Neutrophil (primary cell): ENCODE measurements at regions not wholly inside any gene's neighbourhood (a gene's known extent, or its start where the extent isn't known, plus 50 kb on each side); places are given as distances from the start of the nearest gene placed in this dataset.

Experiments used
- H3K27ac ChIP-seq: fragments of 200-600 bp; sonication (generic); 2 replicates; pipeline ENCODE4 v1.5.1; 2016; ENCODE audit warnings: mild to moderate bottlenecking, moderate library complexity
- H3K27me3 ChIP-seq: fragments of 200-600 bp; sonication (generic); 2 replicates; pipeline ENCODE4 v1.6.0; 2016; ENCODE audit warnings: mild to moderate bottlenecking
- H3K36me3 ChIP-seq: fragments of 200-600 bp; sonication (generic); 2 replicates; pipeline ENCODE4 v1.5.1; 2017
- H3K4me1 ChIP-seq, 2 experiments: fragments of 200-600 bp in 1 of 2; sonication (generic) in 1 of 2; 1 replicate in 1 of 2; 2 replicates in 1 of 2; pipeline versions ENCODE4 v1.5.1 to v1.6.1; 2013 to 2016; ENCODE audit warnings: low read depth in 1 of 2, low read length in 1 of 2, mild to moderate bottlenecking in 1 of 2, moderate library complexity in 1 of 2; ENCODE audit not compliant: control insufficient read depth in 1 of 2, insufficient read depth in 1 of 2
- H3K4me3 ChIP-seq, 2 experiments: fragments of 200-600 bp in 1 of 2; sonication (generic) in 1 of 2; 1 replicate in 1 of 2; 2 replicates in 1 of 2; pipeline ENCODE4 v1.5.1; 2013 to 2016; ENCODE audit warnings: low read depth in 1 of 2, low read length in 1 of 2, mild to moderate bottlenecking in 1 of 2, moderate library complexity in 1 of 2
- H3K9me3 ChIP-seq: fragments of 200-600 bp; sonication (generic); 2 replicates; pipeline ENCODE4 v1.5.1; 2016
- TF ChIP-seq, protein P1 (sequence below): fragments of 200-600 bp; sonication (generic); IDR thresholded peaks from 2 replicates; pipeline ENCODE4 v1.5.1; 2016; ENCODE audit warnings: antibody characterized with exemption

GRCh38 chr5:54804086-54804485 lies 181.3 kb downstream of the ESM1 start:
- peaks cover 0 to 6% of the 10 kb centered on the region in 2 experiments for H3K4me1 ChIP-seq
- no peaks in the 10 kb centered on the region for H3K36me3 ChIP-seq
- TF ChIP-seq, protein P1, sequence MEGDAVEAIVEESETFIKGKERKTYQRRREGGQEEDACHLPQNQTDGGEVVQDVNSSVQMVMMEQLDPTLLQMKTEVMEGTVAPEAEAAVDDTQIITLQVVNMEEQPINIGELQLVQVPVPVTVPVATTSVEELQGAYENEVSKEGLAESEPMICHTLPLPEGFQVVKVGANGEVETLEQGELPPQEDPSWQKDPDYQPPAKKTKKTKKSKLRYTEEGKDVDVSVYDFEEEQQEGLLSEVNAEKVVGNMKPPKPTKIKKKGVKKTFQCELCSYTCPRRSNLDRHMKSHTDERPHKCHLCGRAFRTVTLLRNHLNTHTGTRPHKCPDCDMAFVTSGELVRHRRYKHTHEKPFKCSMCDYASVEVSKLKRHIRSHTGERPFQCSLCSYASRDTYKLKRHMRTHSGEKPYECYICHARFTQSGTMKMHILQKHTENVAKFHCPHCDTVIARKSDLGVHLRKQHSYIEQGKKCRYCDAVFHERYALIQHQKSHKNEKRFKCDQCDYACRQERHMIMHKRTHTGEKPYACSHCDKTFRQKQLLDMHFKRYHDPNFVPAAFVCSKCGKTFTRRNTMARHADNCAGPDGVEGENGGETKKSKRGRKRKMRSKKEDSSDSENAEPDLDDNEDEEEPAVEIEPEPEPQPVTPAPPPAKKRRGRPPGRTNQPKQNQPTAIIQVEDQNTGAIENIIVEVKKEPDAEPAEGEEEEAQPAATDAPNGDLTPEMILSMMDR: no peak
- no peaks in the 10 kb centered on the region for H3K27me3 ChIP-seq
- H3K4me3 ChIP-seq: no peak overlapping the region
- H3K27ac ChIP-seq: no peak overlapping the region
- no peaks in the 10 kb centered on the region for H3K9me3 ChIP-seq

DNA sequence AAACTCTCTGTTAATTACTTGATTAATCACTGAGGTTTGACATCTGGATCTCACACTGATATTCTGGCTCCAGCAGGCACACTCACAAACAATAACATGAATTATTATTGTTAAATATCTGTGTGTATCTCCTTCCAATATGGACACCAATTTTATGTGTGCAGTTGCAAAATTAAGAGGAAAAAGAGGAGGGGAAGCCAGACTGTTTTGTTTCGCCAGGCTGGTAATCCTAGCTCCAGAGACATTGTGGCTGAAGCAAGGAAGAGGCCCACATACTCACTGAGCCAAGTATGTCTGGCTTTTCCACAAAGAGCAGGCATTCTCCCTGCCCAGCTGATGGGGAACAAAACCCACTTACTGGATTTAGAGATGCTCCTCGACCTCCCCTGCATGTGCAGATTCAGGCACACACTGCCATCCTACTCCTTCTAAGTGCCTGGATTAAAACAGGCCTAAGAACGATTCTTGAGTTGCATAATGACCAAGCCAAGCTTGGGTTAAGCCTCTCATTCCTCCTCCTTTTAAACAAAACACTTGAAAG lies 181.9 kb downstream of the ESM1 start:
- TF ChIP-seq, protein P1: no peak
- Histone ChIP-seq H3K27me3 (no peaks in the 10 kb centered on the region), H3K9me3 (no peaks in the 10 kb centered on the region), H3K4me1 (peaks cover 0 to 6% of the 10 kb centered on the region in 2 experiments), H3K4me3 (no peak overlapping the region), H3K36me3 (no peaks in the 10 kb centered on the region), H3K27ac (no peak overlapping the region)

DNA sequence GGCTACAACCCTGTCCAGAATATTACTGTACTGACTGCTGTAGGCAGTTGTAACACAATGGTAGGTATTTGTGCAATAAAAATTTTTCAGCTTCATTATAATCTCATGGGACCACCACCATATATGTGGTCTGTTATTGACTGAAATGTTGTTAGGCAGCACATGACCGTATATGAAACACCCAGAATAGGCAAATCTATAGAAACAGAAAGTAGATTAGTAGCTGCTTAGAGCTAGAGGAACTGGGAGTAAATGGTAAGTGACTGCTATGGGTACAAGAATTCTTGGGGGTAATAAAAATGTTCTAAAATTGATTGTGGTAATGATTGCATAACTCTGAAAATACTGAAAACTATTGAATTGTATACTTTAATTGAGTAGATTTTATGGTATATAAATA lies 185.7 kb downstream of the ESM1 start:
- H3K36me3 ChIP-seq: no peaks in the 10 kb centered on the region
- no peaks in the 10 kb centered on the region for H3K4me1 ChIP-seq
- no peak overlapping the region for H3K27ac ChIP-seq
- no peaks in the 10 kb centered on the region for H3K9me3 ChIP-seq
- no peak overlapping the region for H3K4me3 ChIP-seq
- no peaks in the 10 kb centered on the region for H3K27me3 ChIP-seq
- TF ChIP-seq, protein P1: no peak

DNA sequence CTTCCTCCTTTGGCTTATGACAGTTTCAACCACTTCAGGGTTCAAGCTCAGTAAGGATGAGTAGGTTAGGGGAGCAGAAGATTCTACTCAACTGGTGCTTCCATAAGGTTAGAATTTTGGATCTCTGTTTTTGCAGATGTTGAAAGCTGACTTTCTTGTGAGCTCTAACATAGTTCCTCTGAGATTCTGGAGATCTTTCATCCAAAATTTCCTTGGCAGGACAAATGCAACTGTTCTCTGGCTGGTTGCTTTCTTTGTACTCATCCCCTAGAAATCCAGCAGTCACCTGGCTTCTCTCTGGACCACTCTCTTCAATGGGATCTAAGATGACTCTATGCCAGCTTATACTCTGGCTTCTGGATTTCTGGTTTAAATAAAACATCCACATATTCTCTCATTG lies 189.6 kb downstream of the ESM1 start:
- no peaks in the 10 kb centered on the region for H3K27me3 ChIP-seq
- no peaks in the 10 kb centered on the region for H3K4me1 ChIP-seq
- H3K36me3 ChIP-seq: no peaks in the 10 kb centered on the region
- no peaks in the 10 kb centered on the region for H3K9me3 ChIP-seq
- no peak overlapping the region for H3K4me3 ChIP-seq
- TF ChIP-seq, protein P1: no peak
- no peak overlapping the region for H3K27ac ChIP-seq

- Histone ChIP-seq H3K4me1 (no peaks in the 10 kb centered on the region), H3K36me3 (no peaks in the 10 kb centered on the region), H3K4me3 (no peak overlapping the region), H3K27ac (no peak overlapping the region), H3K9me3 (no peaks in the 10 kb centered on the region), H3K27me3 (no peaks in the 10 kb centered on the region)
- TF ChIP-seq, protein P1: no peak
These were observed 190.1 kb downstream of the ESM1 start for GRCh38 chr5:54795284-54795683.
